Fibroblast of pulmonary artery (primary cell): ENCODE measurements at regions not wholly inside any gene's neighbourhood (a gene's known extent, or its start where the extent isn't known, plus 50 kb on each side); places are given as distances from the start of the nearest gene placed in this dataset.
A peak's percentile ranks its signal among the peaks of the same experiment; 100 is the strongest.

Source experiments
- DNase-seq: peaks from one replicate; pipeline ENCODE4 v3.0.0-alpha.2; 2010; ENCODE audit warnings: low read depth
- H3K4me3 ChIP-seq: replicated peaks from 2 replicates; pipeline ENCODE4 v1.5.1; 2011; ENCODE audit warnings: low read depth, mild to moderate bottlenecking, control low read depth, low read length, moderate library complexity
- CTCF ChIP-seq: IDR thresholded peaks from 2 replicates; pipeline ENCODE4 v1.5.1; 2011; ENCODE audit warnings: mild to moderate bottlenecking, control low read depth, low read length, inconsistent platforms; ENCODE audit errors: missing control alignments

DNA sequence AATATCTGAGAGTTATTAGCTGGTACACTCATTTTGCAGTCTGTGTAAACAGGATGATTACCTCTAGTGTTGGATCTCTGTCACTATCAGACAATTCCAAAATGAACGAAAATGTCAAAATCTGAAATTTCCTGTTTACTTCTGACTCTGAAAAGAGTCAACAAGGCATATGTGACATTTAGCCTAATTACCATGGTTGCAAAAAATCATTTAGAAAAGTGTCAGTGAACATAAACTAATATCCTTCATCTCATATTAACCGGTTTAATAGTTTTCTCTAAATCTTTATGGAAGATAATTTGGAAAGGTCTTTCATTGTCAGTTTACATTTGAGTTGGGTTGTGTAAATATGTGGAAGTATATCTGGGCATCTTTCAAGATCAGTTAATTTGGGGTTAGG is 431.8 kb upstream of the HSF2 start:
- no peak for TF ChIP-seq CTCF
- no peak for DNase-seq

GRCh38 chr6:121971931-121972335 is 427.5 kb upstream of the HSF2 start:
- no peak for TF ChIP-seq CTCF
- H3K4me3 ChIP-seq: no peak overlapping the region
- peak; percentile 51 for DNase-seq

More for the DNA sequence above, 431.8 kb upstream of the HSF2 start:
- no peak overlapping the region for H3K4me3 ChIP-seq

GRCh38 chr6:121984956-121985355 is 414.5 kb upstream of the HSF2 start:
- no peak for TF ChIP-seq CTCF
- no peak for DNase-seq
- no peak overlapping the region for H3K4me3 ChIP-seq

DNA sequence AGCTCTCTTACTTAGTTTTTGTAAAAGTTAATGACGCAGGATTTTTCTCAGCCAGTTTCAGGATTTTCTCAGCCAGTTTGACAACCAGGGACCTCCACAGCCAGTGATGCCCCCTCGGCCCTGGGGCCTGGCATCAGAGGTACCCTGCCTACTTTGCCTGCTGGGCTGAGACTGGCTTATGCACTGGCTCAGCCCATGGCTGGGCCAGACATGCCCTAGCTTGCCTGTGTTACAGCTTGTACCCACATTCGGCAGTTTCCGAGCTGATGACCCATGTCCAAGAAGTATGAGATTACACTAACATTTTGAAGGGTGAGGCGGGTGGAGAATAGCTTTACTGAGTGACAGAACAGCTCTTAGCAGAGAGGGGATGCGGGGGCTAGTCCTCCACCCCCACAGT is 406.1 kb upstream of the HSF2 start:
- no peak for TF ChIP-seq CTCF
- no peak for DNase-seq

GRCh38 chr6:121994919-121995318 is 404.5 kb upstream of the HSF2 start:
- no peak overlapping the region for H3K4me3 ChIP-seq
- TF ChIP-seq CTCF: no peak
- no peak for DNase-seq

More for the DNA sequence above, 406.1 kb upstream of the HSF2 start:
- H3K4me3 ChIP-seq: no peak overlapping the region

GRCh38 chr6:121998631-121999030 is 400.8 kb upstream of the HSF2 start:
- DNase-seq: no peak
- H3K4me3 ChIP-seq: no peak overlapping the region
- TF ChIP-seq CTCF: no peak

DNA sequence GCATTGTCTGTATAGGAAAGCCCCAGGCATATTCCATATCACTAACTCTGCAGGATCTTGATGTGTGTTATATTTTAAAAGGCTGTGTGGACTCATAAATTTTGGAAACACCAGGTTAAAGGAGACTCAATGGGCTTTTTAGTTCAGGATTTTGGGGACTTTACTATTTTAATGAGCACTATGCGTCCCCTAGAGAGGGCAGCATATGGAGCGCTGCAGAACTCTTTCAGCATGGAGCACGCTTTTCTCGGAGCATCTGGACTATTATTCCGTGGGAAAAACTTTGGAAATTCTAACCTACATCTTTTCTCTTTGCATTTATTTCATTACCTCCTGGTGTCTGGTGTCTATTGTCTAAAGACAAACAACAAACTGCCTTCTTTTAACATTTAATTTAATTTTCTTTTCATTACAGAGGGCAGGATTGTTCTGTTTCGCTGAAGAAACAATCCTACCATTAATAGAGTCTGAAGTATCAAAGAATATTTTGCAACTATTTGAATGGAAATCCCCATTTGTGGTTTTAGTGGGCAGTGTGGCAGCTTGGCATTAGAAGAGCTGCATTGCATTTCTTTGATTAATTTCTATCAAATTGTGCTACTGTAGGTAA is 399.9 kb upstream of the HSF2 start:
- no peak for DNase-seq
- H3K4me3 ChIP-seq: no peak overlapping the region
- TF ChIP-seq CTCF: no peak
